ENCODE measurements at regions not wholly inside any gene's neighbourhood (a gene's known extent, or its start where the extent isn't known, plus 50 kb on each side); places are given as distances from the start of the nearest gene placed in this dataset.
"Not testable (repeated sequence)": the region's sequence is repeated elsewhere in the genome, so short reads cannot be mapped to it uniquely, and the experiment has no call there.

- not testable (repeated sequence) for TF ChIP-seq POLR2A (IDR thresholded peaks at IDR 0.05; ENCODE audit: low read length); GATA1 (IDR thresholded peaks at IDR 0.05; ENCODE audit: low read depth, low read length)
These were observed 192.7 kb downstream of the NPIPB11 start for GRCh38 chr16:29213770-29214169.
